Hepatocyte (in vitro differentiated cells): ENCODE measurements at regions not wholly inside any gene's neighbourhood (a gene's known extent, or its start where the extent isn't known, plus 50 kb on each side); places are given as distances from the start of the nearest gene placed in this dataset.

Experiments
- DNase-seq: peaks from one replicate; pipeline ENCODE4 v3.0.0-alpha.2; 2016; ENCODE audit warnings: low spot score
- H2AFZ ChIP-seq: fragments of 200-600 bp; sonication (generic); 2 replicates; pipeline ENCODE4 v1.6.0; 2016; ENCODE audit warnings: antibody characterized with exemption, mild to moderate bottlenecking
- H3K27ac ChIP-seq: fragments of 200-600 bp; sonication (generic); 2 replicates; pipeline ENCODE4 v1.5.1; 2016; ENCODE audit warnings: mild to moderate bottlenecking
- H3K27me3 ChIP-seq: fragments of 200-600 bp; sonication (generic); 2 replicates; pipeline ENCODE4 v1.6.1; 2016
- H3K36me3 ChIP-seq: fragments of 200-600 bp; sonication (generic); replicated peaks from 2 replicates; pipeline ENCODE4 v1.5.1; 2016; ENCODE audit warnings: low read depth; ENCODE audit not compliant: insufficient read depth
- H3K4me1 ChIP-seq: fragments of 200-600 bp; sonication (generic); 2 replicates; pipeline ENCODE4 v1.5.1; 2016; ENCODE audit warnings: mild to moderate bottlenecking, moderate library complexity; ENCODE audit not compliant: insufficient read depth
- H3K4me2 ChIP-seq: fragments of 200-600 bp; sonication (generic); 2 replicates; pipeline ENCODE4 v1.6.0; 2016
- H3K4me3 ChIP-seq: fragments of 200-600 bp; sonication (generic); 2 replicates; pipeline ENCODE4 v1.5.1; 2016; ENCODE audit warnings: mild to moderate bottlenecking
- H3K79me2 ChIP-seq: fragments of 200-600 bp; sonication (generic); 2 replicates; pipeline ENCODE4 v1.6.0; 2017; ENCODE audit warnings: mild to moderate bottlenecking
- H3K9me2 ChIP-seq: fragments of 200-600 bp; sonication (generic); replicated peaks from 2 replicates; pipeline ENCODE4 v1.6.0; 2017; ENCODE audit warnings: mild to moderate bottlenecking; ENCODE audit not compliant: insufficient read depth
- H3K9me3 ChIP-seq: fragments of 200-600 bp; sonication (generic); 2 replicates; pipeline ENCODE4 v1.5.1; 2016; ENCODE audit warnings: low read depth, mild to moderate bottlenecking
- H4K20me1 ChIP-seq: fragments of 200-600 bp; sonication (generic); 2 replicates; pipeline ENCODE4 v1.6.0; 2016; ENCODE audit warnings: mild to moderate bottlenecking; ENCODE audit not compliant: insufficient read depth, poor library complexity, severe bottlenecking
- CTCF ChIP-seq: fragments of 200-600 bp; sonication (generic); IDR thresholded peaks from 2 replicates; pipeline ENCODE4 v1.5.1; 2016; ENCODE audit warnings: antibody characterized with exemption, mild to moderate bottlenecking; ENCODE audit not compliant: poor library complexity
- EZH2 ChIP-seq: fragments of 200-600 bp; sonication (generic); IDR thresholded peaks from 2 replicates; pipeline ENCODE4 v1.6.1; 2016; ENCODE audit warnings: antibody characterized with exemption, mild to moderate bottlenecking, borderline replicate concordance
- EZH2phosphoT487 ChIP-seq: fragments of 200-600 bp; sonication (generic); IDR thresholded peaks from one replicate; pipeline ENCODE4 v1.6.1; 2018; ENCODE audit warnings: antibody characterized with exemption, mild to moderate bottlenecking, low read depth, moderate library complexity; ENCODE audit not compliant: unreplicated experiment, severe bottlenecking
- WGBS: methylation state at CpG from one replicate; pipeline ENCODE4 v1.1.6; 2016; ENCODE audit warnings: low lambda C conversion rate; ENCODE audit errors: missing lambda C conversion rate; 5-methylcytosine and 5-hydroxymethylcytosine counted together

GRCh38 chr2:15865923-15866322 lies 74.4 kb upstream of the MYCN start:
- Histone ChIP-seq H3K4me1 (no peaks in the 10 kb centered on the region), H3K4me3 (no peak overlapping the region), H4K20me1 (no peaks in the 10 kb centered on the region), H3K27me3 (no peaks in the 10 kb centered on the region), H3K9me3 (no peaks in the 10 kb centered on the region), H3K36me3 (no peaks in the 10 kb centered on the region), H3K79me2 (no peaks in the 10 kb centered on the region), H3K9me2 (no peaks in the 10 kb centered on the region), H2AFZ (no peak overlapping the region), H3K27ac (no peak overlapping the region), H3K4me2 (no peak overlapping the region)
- WGBS, result 95% methylated on average over 1 of the region's 1 CpG
- TF ChIP-seq EZH2 (no peak), CTCF (no peak), EZH2phosphoT487 (no peak)
- DNase-seq, result no peak

GRCh38 chr2:15866563-15867193 lies 73.7 kb upstream of the MYCN start:
- no peaks in the 10 kb centered on the region for H3K36me3 ChIP-seq
- H3K4me3 ChIP-seq, result no peak overlapping the region
- no peak overlapping the region for H2AFZ ChIP-seq
- H3K4me2 ChIP-seq, result no peak overlapping the region
- H4K20me1 ChIP-seq, result no peaks in the 10 kb centered on the region
- H3K27me3 ChIP-seq, result no peaks in the 10 kb centered on the region
- no peak overlapping the region for H3K27ac ChIP-seq
- TF ChIP-seq EZH2 (no peak), CTCF (no peak), EZH2phosphoT487 (no peak)
- no peaks in the 10 kb centered on the region for H3K9me2 ChIP-seq
- 80% methylated on average over 3 of the region's 3 CpGs for WGBS
- no peak for DNase-seq
- H3K4me1 ChIP-seq, result no peaks in the 10 kb centered on the region
- H3K79me2 ChIP-seq, result no peaks in the 10 kb centered on the region
- no peaks in the 10 kb centered on the region for H3K9me3 ChIP-seq

GRCh38 chr2:15867194-15868171 lies 72.9 kb upstream of the MYCN start:
- no peaks in the 10 kb centered on the region for H3K79me2 ChIP-seq
- H4K20me1 ChIP-seq, result no peaks in the 10 kb centered on the region
- no peaks in the 10 kb centered on the region for H3K4me1 ChIP-seq
- no peak overlapping the region for H3K4me2 ChIP-seq
- no peaks in the 10 kb centered on the region for H3K27me3 ChIP-seq
- 96% methylated on average over 8 of the region's 8 CpGs for WGBS
- H3K9me2 ChIP-seq, result no peaks in the 10 kb centered on the region
- H3K9me3 ChIP-seq, result no peaks in the 10 kb centered on the region
- no peak overlapping the region for H2AFZ ChIP-seq
- TF ChIP-seq EZH2phosphoT487 (no peak), CTCF (no peak), EZH2 (no peak)
- no peak for DNase-seq
- no peak overlapping the region for H3K27ac ChIP-seq
- no peaks in the 10 kb centered on the region for H3K36me3 ChIP-seq
- no peak overlapping the region for H3K4me3 ChIP-seq
